OCI-LY1 (cell line): ENCODE measurements at regions not wholly inside any gene's neighbourhood (a gene's known extent, or its start where the extent isn't known, plus 50 kb on each side); places are given as distances from the start of the nearest gene placed in this dataset.

ENCODE experiments used
- EZH2 ChIP-seq: fragments of 200-600 bp; sonication (generic), shearing (Covaris generic); IDR thresholded peaks from 2 replicates; pipeline ENCODE4 v1.8.0; 2017; ENCODE audit warnings: borderline replicate concordance, mixed run types, mild to moderate bottlenecking, antibody characterized with exemption, low read length, moderate library complexity, mixed read lengths
- TF ChIP-seq, protein P1 (sequence below): fragments of 200-600 bp; sonication (generic), shearing (Covaris generic); IDR thresholded peaks from 2 replicates; pipeline ENCODE4 v1.5.1; 2017; ENCODE audit warnings: mild to moderate bottlenecking, antibody characterized with exemption, low read length, moderate library complexity, mixed read lengths

DNA sequence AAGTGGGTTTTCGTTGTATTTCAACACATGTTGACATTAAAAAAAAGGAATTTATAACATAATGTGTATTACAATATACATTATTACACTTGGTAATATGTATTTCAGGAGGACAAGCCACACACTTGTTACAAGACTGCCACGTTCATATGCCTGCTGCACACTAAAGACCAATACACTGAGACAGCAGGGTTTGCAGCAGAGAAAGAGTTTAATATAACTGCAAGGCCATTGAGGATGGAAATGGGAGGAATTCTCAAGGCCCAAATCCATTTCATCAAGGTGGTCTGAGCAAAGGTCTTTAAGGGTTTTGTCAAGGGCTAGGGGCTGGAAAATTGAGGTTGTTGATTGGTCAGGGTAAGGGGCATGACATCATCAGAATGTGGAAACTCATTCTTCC is 1017.8 kb upstream of the CDH10 start:
- TF ChIP-seq, protein P1, sequence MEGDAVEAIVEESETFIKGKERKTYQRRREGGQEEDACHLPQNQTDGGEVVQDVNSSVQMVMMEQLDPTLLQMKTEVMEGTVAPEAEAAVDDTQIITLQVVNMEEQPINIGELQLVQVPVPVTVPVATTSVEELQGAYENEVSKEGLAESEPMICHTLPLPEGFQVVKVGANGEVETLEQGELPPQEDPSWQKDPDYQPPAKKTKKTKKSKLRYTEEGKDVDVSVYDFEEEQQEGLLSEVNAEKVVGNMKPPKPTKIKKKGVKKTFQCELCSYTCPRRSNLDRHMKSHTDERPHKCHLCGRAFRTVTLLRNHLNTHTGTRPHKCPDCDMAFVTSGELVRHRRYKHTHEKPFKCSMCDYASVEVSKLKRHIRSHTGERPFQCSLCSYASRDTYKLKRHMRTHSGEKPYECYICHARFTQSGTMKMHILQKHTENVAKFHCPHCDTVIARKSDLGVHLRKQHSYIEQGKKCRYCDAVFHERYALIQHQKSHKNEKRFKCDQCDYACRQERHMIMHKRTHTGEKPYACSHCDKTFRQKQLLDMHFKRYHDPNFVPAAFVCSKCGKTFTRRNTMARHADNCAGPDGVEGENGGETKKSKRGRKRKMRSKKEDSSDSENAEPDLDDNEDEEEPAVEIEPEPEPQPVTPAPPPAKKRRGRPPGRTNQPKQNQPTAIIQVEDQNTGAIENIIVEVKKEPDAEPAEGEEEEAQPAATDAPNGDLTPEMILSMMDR, result no peak
- no peak for TF ChIP-seq EZH2
